Chondrocyte (in vitro differentiated cells): ENCODE measurements at regions not wholly inside any gene's neighbourhood (a gene's known extent, or its start where the extent isn't known, plus 50 kb on each side); places are given as distances from the start of the nearest gene placed in this dataset.
"Not testable (repeated sequence)": the region's sequence is repeated elsewhere in the genome, so short reads cannot be mapped to it uniquely, and the experiment has no call there.

Experiments used
- DNase-seq: peaks from one replicate; pipeline ENCODE4 v3.0.0; 2021; ENCODE audit warnings: mixed read lengths, low spot score
- H3K27ac Mint-ChIP-seq: one replicate; pipeline ENCODE4 v1.8.0; 2021; ENCODE audit warnings: mild to moderate bottlenecking, moderate library complexity, mixed read lengths; ENCODE audit not compliant: unreplicated experiment
- H3K27me3 Mint-ChIP-seq: 2 replicates; pipeline ENCODE4 v1.8.0; 2021; ENCODE audit warnings: low read depth, mixed read lengths
- H3K36me3 Mint-ChIP-seq: 2 replicates; pipeline ENCODE4 v1.8.0; 2021; ENCODE audit warnings: low read depth, mixed read lengths
- H3K4me1 Mint-ChIP-seq: 2 replicates; pipeline ENCODE4 v1.8.0; 2021; ENCODE audit warnings: low read depth, mild to moderate bottlenecking, mixed read lengths
- H3K4me3 Mint-ChIP-seq: one replicate; pipeline ENCODE4 v1.8.0; 2021; ENCODE audit warnings: mild to moderate bottlenecking, moderate library complexity, mixed read lengths; ENCODE audit not compliant: unreplicated experiment
- H3K9me3 Mint-ChIP-seq: 2 replicates; pipeline ENCODE4 v1.8.0; 2021; ENCODE audit warnings: low read depth, mixed read lengths
- CTCF ChIP-seq: fragments of 200-600 bp; sonication (generic); IDR thresholded peaks from 2 replicates; pipeline ENCODE4 v1.5.0; 2021; ENCODE audit warnings: antibody characterized with exemption, mild to moderate bottlenecking, moderate library complexity

- Mint-ChIP-seq H3K27ac (no peak overlapping the region), H3K4me1 (peaks cover 11% of the 10 kb centered on the region), H3K9me3 (no peaks in the 10 kb centered on the region), H3K27me3 (no peaks in the 10 kb centered on the region), H3K4me3 (no peak overlapping the region), H3K36me3 (no peaks in the 10 kb centered on the region)
- no peak for DNase-seq
- no peak for TF ChIP-seq CTCF
Observed at GRCh38 chr3:117052395-117052794, 342.8 kb downstream of the TUSC7 start.

GRCh38 chr3:117054556-117054955, 345.0 kb downstream of the TUSC7 start:
- no peak overlapping the region for H3K27ac Mint-ChIP-seq
- DNase-seq, result no peak
- no peak overlapping the region for H3K4me3 Mint-ChIP-seq
- no peaks in the 10 kb centered on the region for H3K9me3 Mint-ChIP-seq
- H3K4me1 Mint-ChIP-seq, result peaks cover 11% of the 10 kb centered on the region
- H3K27me3 Mint-ChIP-seq, result no peaks in the 10 kb centered on the region
- TF ChIP-seq CTCF, result no peak
- H3K36me3 Mint-ChIP-seq, result no peaks in the 10 kb centered on the region

- not testable (repeated sequence) for DNase-seq, H3K9me3 Mint-ChIP-seq, H3K27me3 Mint-ChIP-seq, H3K27ac Mint-ChIP-seq, H3K36me3 Mint-ChIP-seq, H3K4me3 Mint-ChIP-seq
- H3K4me1 Mint-ChIP-seq, result peaks cover 11% of the 10 kb centered on the region
Observed at GRCh38 chr3:117056946-117057345, 347.4 kb downstream of the TUSC7 start.

GRCh38 chr3:117059067-117059955, 349.7 kb downstream of the TUSC7 start:
- Mint-ChIP-seq H3K36me3 (no peaks in the 10 kb centered on the region), H3K27ac (no peak overlapping the region)

GRCh38 chr3:117059956-117060270, 350.3 kb downstream of the TUSC7 start:
- no peak overlapping the region for H3K27ac Mint-ChIP-seq
- no peak for TF ChIP-seq CTCF
- peaks cover 2% of the 10 kb centered on the region for H3K27me3 Mint-ChIP-seq
- no peaks in the 10 kb centered on the region for H3K9me3 Mint-ChIP-seq
- DNase-seq, result no peak
- no peaks in the 10 kb centered on the region for H3K4me1 Mint-ChIP-seq
- H3K36me3 Mint-ChIP-seq, result no peaks in the 10 kb centered on the region
- H3K4me3 Mint-ChIP-seq, result no peak overlapping the region

More at GRCh38 chr3:117059067-117059955, 349.7 kb downstream of the TUSC7 start:
- TF ChIP-seq CTCF, result peak; percentile 91
- no peaks in the 10 kb centered on the region for H3K4me1 Mint-ChIP-seq
- H3K4me3 Mint-ChIP-seq, result no peak overlapping the region
- DNase-seq, result no peak
- no peaks in the 10 kb centered on the region for H3K9me3 Mint-ChIP-seq
- H3K27me3 Mint-ChIP-seq, result peaks cover 2% of the 10 kb centered on the region

GRCh38 chr3:117063930-117064329, 354.4 kb downstream of the TUSC7 start:
- Mint-ChIP-seq H3K27ac (no peak overlapping the region), H3K36me3 (no peaks in the 10 kb centered on the region), H3K4me3 (no peak overlapping the region), H3K9me3 (no peaks in the 10 kb centered on the region), H3K27me3 (peaks cover 2% of the 10 kb centered on the region), H3K4me1 (no peaks in the 10 kb centered on the region)
- no peak for TF ChIP-seq CTCF
- DNase-seq, result no peak
